ENCODE measurements at regions not wholly inside any gene's neighbourhood (a gene's known extent, or its start where the extent isn't known, plus 50 kb on each side); places are given as distances from the start of the nearest gene placed in this dataset.
A peak's percentile ranks its signal among the peaks of the same experiment; 100 is the strongest.
"Not testable (repeated sequence)": the region's sequence is repeated elsewhere in the genome, so short reads cannot be mapped to it uniquely, and the experiment has no call there.

GRCh38 chr16:29126616-29127015 is 141.8 kb downstream of the LAT start:
- Histone ChIP-seq H3K4me3 (ENCODE audit: low read depth in 1 of 2, low read length in 2 of 2) (no peak overlapping the region), H3K27me3 (ENCODE audit: control insufficient read depth in 1 of 2, insufficient read depth in 2 of 2, low read length in 2 of 2) (no peaks in the 10 kb centered on the region), H3K27ac (ENCODE audit: low read depth, low read length) (no peak overlapping the region), H3K9me3 (ENCODE audit: control insufficient read depth in 1 of 2, low read length in 2 of 2) (no peaks in the 10 kb centered on the region), H3K36me3 (ENCODE audit: control insufficient read depth in 1 of 2, insufficient read depth in 2 of 2, low read length in 2 of 2) (no peaks in the 10 kb centered on the region), H3K4me1 (ENCODE audit: control insufficient read depth in 1 of 2, insufficient read depth in 2 of 2, low read length in 2 of 2) (no peaks in the 10 kb centered on the region), H3K9ac (ENCODE audit: low read depth in 1 of 2, low read length in 2 of 2) (no peak overlapping the region)

- Histone ChIP-seq H3K4me3 (ENCODE audit: low read depth in 1 of 2, low read length in 2 of 2) (no peak overlapping the region), H3K9me3 (ENCODE audit: control insufficient read depth in 1 of 2, low read length in 2 of 2) (no peaks in the 10 kb centered on the region), H3K36me3 (ENCODE audit: control insufficient read depth in 1 of 2, insufficient read depth in 2 of 2, low read length in 2 of 2) (no peaks in the 10 kb centered on the region), H3K9ac (ENCODE audit: low read depth in 1 of 2, low read length in 2 of 2) (no peak overlapping the region), H3K27ac (ENCODE audit: low read depth, low read length) (no peak overlapping the region), H3K27me3 (ENCODE audit: control insufficient read depth in 1 of 2, insufficient read depth in 2 of 2, low read length in 2 of 2) (no peaks in the 10 kb centered on the region), H3K4me1 (ENCODE audit: control insufficient read depth in 1 of 2, insufficient read depth in 2 of 2, low read length in 2 of 2) (no peaks in the 10 kb centered on the region)
These were observed 141.2 kb downstream of the LAT start for GRCh38 chr16:29126057-29126494.

- no peak overlapping the region for H3K27ac ChIP-seq (ENCODE audit: low read depth, low read length)
- H3K4me3 ChIP-seq (ENCODE audit: low read depth in 1 of 2, low read length in 2 of 2) = no peak overlapping the region
- H3K4me1 ChIP-seq (ENCODE audit: control insufficient read depth in 1 of 2, insufficient read depth in 2 of 2, low read length in 2 of 2) = no peaks in the 10 kb centered on the region
- no peak overlapping the region for H3K9ac ChIP-seq (ENCODE audit: low read depth in 1 of 2, low read length in 2 of 2)
- no peaks in the 10 kb centered on the region for H3K36me3 ChIP-seq (ENCODE audit: control insufficient read depth in 1 of 2, insufficient read depth in 2 of 2, low read length in 2 of 2)
- no peaks in the 10 kb centered on the region for H3K27me3 ChIP-seq (ENCODE audit: control insufficient read depth in 1 of 2, insufficient read depth in 2 of 2, low read length in 2 of 2)
- no peaks in the 10 kb centered on the region for H3K9me3 ChIP-seq (ENCODE audit: control insufficient read depth in 1 of 2, low read length in 2 of 2)
These were observed 140.0 kb downstream of the LAT start for GRCh38 chr16:29124828-29125227.

GRCh38 chr16:29124162-29124561 is 139.3 kb downstream of the LAT start:
- not testable (repeated sequence) for H3K27me3 ChIP-seq (ENCODE audit: control insufficient read depth in 1 of 2, insufficient read depth in 2 of 2, low read length in 2 of 2); H3K9me3 ChIP-seq (ENCODE audit: control insufficient read depth in 1 of 2, low read length in 2 of 2); H3K36me3 ChIP-seq (ENCODE audit: control insufficient read depth in 1 of 2, insufficient read depth in 2 of 2, low read length in 2 of 2); H3K9ac ChIP-seq (ENCODE audit: low read depth in 1 of 2, low read length in 2 of 2); H3K4me3 ChIP-seq (ENCODE audit: low read depth in 1 of 2, low read length in 2 of 2); H3K27ac ChIP-seq (ENCODE audit: low read depth, low read length); H3K4me1 ChIP-seq (ENCODE audit: control insufficient read depth in 1 of 2, insufficient read depth in 2 of 2, low read length in 2 of 2)

GRCh38 chr16:29120680-29121079 is 135.8 kb downstream of the LAT start:
- not testable (repeated sequence) for H3K9me3 ChIP-seq (ENCODE audit: control insufficient read depth in 1 of 2, low read length in 2 of 2); H3K9ac ChIP-seq (ENCODE audit: low read depth in 1 of 2, low read length in 2 of 2); H3K4me1 ChIP-seq (ENCODE audit: control insufficient read depth in 1 of 2, insufficient read depth in 2 of 2, low read length in 2 of 2); H3K4me3 ChIP-seq (ENCODE audit: low read depth in 1 of 2, low read length in 2 of 2); H3K27ac ChIP-seq (ENCODE audit: low read depth, low read length); H3K36me3 ChIP-seq (ENCODE audit: control insufficient read depth in 1 of 2, insufficient read depth in 2 of 2, low read length in 2 of 2); H3K27me3 ChIP-seq (ENCODE audit: control insufficient read depth in 1 of 2, insufficient read depth in 2 of 2, low read length in 2 of 2)

GRCh38 chr16:29118301-29118957 is 133.6 kb downstream of the LAT start:
- not testable (repeated sequence) for H3K27me3 ChIP-seq (ENCODE audit: control insufficient read depth in 1 of 2, insufficient read depth in 2 of 2, low read length in 2 of 2); H3K4me1 ChIP-seq (ENCODE audit: control insufficient read depth in 1 of 2, insufficient read depth in 2 of 2, low read length in 2 of 2); H3K27ac ChIP-seq (ENCODE audit: low read depth, low read length); H3K9me3 ChIP-seq (ENCODE audit: control insufficient read depth in 1 of 2, low read length in 2 of 2); H3K9ac ChIP-seq (ENCODE audit: low read depth in 1 of 2, low read length in 2 of 2); H3K4me3 ChIP-seq (ENCODE audit: low read depth in 1 of 2, low read length in 2 of 2)
- peaks cover 0 to 18% of the 10 kb centered on the region in 2 donors for H3K36me3 ChIP-seq (ENCODE audit: control insufficient read depth in 1 of 2, insufficient read depth in 2 of 2, low read length in 2 of 2)

- Histone ChIP-seq H3K4me1 (ENCODE audit: control insufficient read depth in 1 of 2, insufficient read depth in 2 of 2, low read length in 2 of 2) (peaks cover 0 to 9% of the 10 kb centered on the region in 2 donors), H3K27ac (ENCODE audit: low read depth, low read length) (no peak overlapping the region)
These were observed 132.8 kb downstream of the LAT start for GRCh38 chr16:29117631-29118030.

GRCh38 chr16:29116980-29117379 is 132.1 kb downstream of the LAT start:
- Histone ChIP-seq H3K9ac (ENCODE audit: low read depth in 1 of 2, low read length in 2 of 2) (no peak overlapping the region), H3K4me3 (ENCODE audit: low read depth in 1 of 2, low read length in 2 of 2) (no peak overlapping the region), H3K4me1 (ENCODE audit: control insufficient read depth in 1 of 2, insufficient read depth in 2 of 2, low read length in 2 of 2) (peaks cover 0 to 9% of the 10 kb centered on the region in 2 donors), H3K36me3 (ENCODE audit: control insufficient read depth in 1 of 2, insufficient read depth in 2 of 2, low read length in 2 of 2) (peaks cover 0 to 20% of the 10 kb centered on the region in 2 donors), H3K9me3 (ENCODE audit: control insufficient read depth in 1 of 2, low read length in 2 of 2) (no peaks in the 10 kb centered on the region), H3K27ac (ENCODE audit: low read depth, low read length) (peak overlapping the region; percentile 32), H3K27me3 (ENCODE audit: control insufficient read depth in 1 of 2, insufficient read depth in 2 of 2, low read length in 2 of 2) (no peaks in the 10 kb centered on the region)

More at GRCh38 chr16:29117631-29118030, 132.8 kb downstream of the LAT start:
- H3K9ac ChIP-seq (ENCODE audit: low read depth in 1 of 2, low read length in 2 of 2) = no peak overlapping the region
- no peak overlapping the region for H3K4me3 ChIP-seq (ENCODE audit: low read depth in 1 of 2, low read length in 2 of 2)
- no peaks in the 10 kb centered on the region for H3K27me3 ChIP-seq (ENCODE audit: control insufficient read depth in 1 of 2, insufficient read depth in 2 of 2, low read length in 2 of 2)
- H3K36me3 ChIP-seq (ENCODE audit: control insufficient read depth in 1 of 2, insufficient read depth in 2 of 2, low read length in 2 of 2) = peaks cover 0 to 20% of the 10 kb centered on the region in 2 donors
- no peaks in the 10 kb centered on the region for H3K9me3 ChIP-seq (ENCODE audit: control insufficient read depth in 1 of 2, low read length in 2 of 2)

GRCh38 chr16:29116207-29116606 is 131.4 kb downstream of the LAT start:
- not testable (repeated sequence) for H3K4me1 ChIP-seq (ENCODE audit: control insufficient read depth in 1 of 2, insufficient read depth in 2 of 2, low read length in 2 of 2); H3K9me3 ChIP-seq (ENCODE audit: control insufficient read depth in 1 of 2, low read length in 2 of 2); H3K27me3 ChIP-seq (ENCODE audit: control insufficient read depth in 1 of 2, insufficient read depth in 2 of 2, low read length in 2 of 2); H3K9ac ChIP-seq (ENCODE audit: low read depth in 1 of 2, low read length in 2 of 2); H3K4me3 ChIP-seq (ENCODE audit: low read depth in 1 of 2, low read length in 2 of 2); H3K27ac ChIP-seq (ENCODE audit: low read depth, low read length)
- peaks cover 0 to 20% of the 10 kb centered on the region in 2 donors for H3K36me3 ChIP-seq (ENCODE audit: control insufficient read depth in 1 of 2, insufficient read depth in 2 of 2, low read length in 2 of 2)

- not testable (repeated sequence) for H3K9ac ChIP-seq (ENCODE audit: low read depth in 1 of 2, low read length in 2 of 2); H3K4me1 ChIP-seq (ENCODE audit: control insufficient read depth in 1 of 2, insufficient read depth in 2 of 2, low read length in 2 of 2); H3K27me3 ChIP-seq (ENCODE audit: control insufficient read depth in 1 of 2, insufficient read depth in 2 of 2, low read length in 2 of 2); H3K27ac ChIP-seq (ENCODE audit: low read depth, low read length); H3K9me3 ChIP-seq (ENCODE audit: control insufficient read depth in 1 of 2, low read length in 2 of 2); H3K4me3 ChIP-seq (ENCODE audit: low read depth in 1 of 2, low read length in 2 of 2)
- H3K36me3 ChIP-seq (ENCODE audit: control insufficient read depth in 1 of 2, insufficient read depth in 2 of 2, low read length in 2 of 2) = peaks cover 0 to 20% of the 10 kb centered on the region in 2 donors
These were observed 130.9 kb downstream of the LAT start for GRCh38 chr16:29115802-29116141.

Measured in duodenal mucosa (tissue), 2 donors.